Activated CD8-positive, alpha-beta memory T cell treated with anti-CD3 and anti-CD28 coated beads for 48 hours (primary cell): ENCODE measurements at regions not wholly inside any gene's neighbourhood (a gene's known extent, or its start where the extent isn't known, plus 50 kb on each side); places are given as distances from the start of the nearest gene placed in this dataset.

Source experiments
- DNase-seq, 3 experiments: peaks; one replicate each; pipeline ENCODE4 v3.0.0-alpha.2; 2020; ENCODE audit warnings: low read depth in 2 of 3, low spot score in 2 of 3

GRCh38 chr1:168917796-168918195 lies 188.7 kb upstream of the ATP1B1 start:
- DNase-seq, result no peak

- no peak for DNase-seq
Measured at GRCh38 chr1:168918860-168919741, 187.4 kb upstream of the ATP1B1 start.

- no peak for DNase-seq
Measured at GRCh38 chr1:168920456-168921094, 185.9 kb upstream of the ATP1B1 start.

GRCh38 chr1:168921629-168922028 lies 184.9 kb upstream of the ATP1B1 start:
- DNase-seq, result no peak

GRCh38 chr1:168923521-168924136 lies 182.9 kb upstream of the ATP1B1 start:
- no peak for DNase-seq

- DNase-seq, result no peak
Measured at GRCh38 chr1:168924976-168925375, 181.5 kb upstream of the ATP1B1 start.

GRCh38 chr1:168926236-168926635 lies 180.3 kb upstream of the ATP1B1 start:
- DNase-seq, result no peak

GRCh38 chr1:168932539-168932938 lies 174.0 kb upstream of the ATP1B1 start:
- no peak for DNase-seq

GRCh38 chr1:168933141-168933805 lies 173.2 kb upstream of the ATP1B1 start:
- no peak for DNase-seq

GRCh38 chr1:168939110-168939946 lies 167.2 kb upstream of the ATP1B1 start:
- no peak for DNase-seq

- DNase-seq, result no peak
Measured at GRCh38 chr1:168939947-168940223, 166.6 kb upstream of the ATP1B1 start.

GRCh38 chr1:168941640-168942039 lies 164.8 kb upstream of the ATP1B1 start:
- no peak for DNase-seq

- DNase-seq, result no peak
Measured at GRCh38 chr1:168942165-168942564, 164.3 kb upstream of the ATP1B1 start.

- DNase-seq, result no peak
Measured at GRCh38 chr1:168945870-168946269, 160.6 kb upstream of the ATP1B1 start.

GRCh38 chr1:168947041-168947440 lies 159.4 kb upstream of the ATP1B1 start:
- DNase-seq, result no peak

- DNase-seq, result no peak
Measured at GRCh38 chr1:168949672-168950071, 156.8 kb upstream of the ATP1B1 start.

- DNase-seq, result no peak
Measured at GRCh38 chr1:168957818-168958217, 148.7 kb upstream of the ATP1B1 start.

GRCh38 chr1:168958562-168959289 lies 147.8 kb upstream of the ATP1B1 start:
- no peak for DNase-seq

GRCh38 chr1:168959382-168959781 lies 147.1 kb upstream of the ATP1B1 start:
- no peak for DNase-seq

GRCh38 chr1:168960114-168960513 lies 146.4 kb upstream of the ATP1B1 start:
- DNase-seq, result no peak
